MM.1S (cell line): ENCODE measurements at regions not wholly inside any gene's neighbourhood (a gene's known extent, or its start where the extent isn't known, plus 50 kb on each side); places are given as distances from the start of the nearest gene placed in this dataset.

ENCODE experiments used
- CTCF ChIP-seq: fragments of 300-600 bp; sonication (generic); IDR thresholded peaks from 2 replicates; pipeline ENCODE4 v1.5.1; 2016; ENCODE audit warnings: antibody characterized with exemption, low read length, mixed read lengths
- EZH2 ChIP-seq: fragments of 300-600 bp; sonication (generic); optimal IDR thresholded peaks from 2 replicates; pipeline ENCODE3; 2017; ENCODE audit warnings: low read depth, mild to moderate bottlenecking, antibody characterized with exemption, low read length, mixed read lengths
- EZH2phosphoT487 ChIP-seq: fragments of 300-600 bp; sonication (generic); IDR thresholded peaks from 2 replicates; pipeline ENCODE4 v1.6.1; 2018; ENCODE audit warnings: antibody characterized with exemption, low read length

- TF ChIP-seq CTCF (no peak), EZH2 (no peak), EZH2phosphoT487 (no peak)
These were observed 474.6 kb downstream of the PCNX1 start for GRCh38 chr14:71381814-71382213.
